GM23248 (cell line): ENCODE measurements at regions not wholly inside any gene's neighbourhood (a gene's known extent, or its start where the extent isn't known, plus 50 kb on each side); places are given as distances from the start of the nearest gene placed in this dataset.
"Not testable (repeated sequence)": the region's sequence is repeated elsewhere in the genome, so short reads cannot be mapped to it uniquely, and the experiment has no call there.

ENCODE experiments used
- DNase-seq: peaks from one replicate; pipeline ENCODE4 v3.0.0-alpha.2; 2015
- H2AFZ ChIP-seq: fragments of 200-600 bp; sonication (generic); 2 replicates; pipeline ENCODE4 v1.6.1; 2016; ENCODE audit warnings: antibody characterized with exemption
- H3F3A ChIP-seq: fragments of 200-600 bp; sonication (generic); 2 replicates; pipeline ENCODE4 v1.6.1; 2016; ENCODE audit warnings: mild to moderate bottlenecking, antibody characterized with exemption, mixed run types; ENCODE audit not compliant: insufficient read depth
- H3K27ac ChIP-seq: fragments of 200-600 bp; sonication (generic); 2 replicates; pipeline ENCODE4 v1.5.1; 2016; ENCODE audit warnings: mild to moderate bottlenecking
- H3K27me3 ChIP-seq: fragments of 200-600 bp; sonication (generic); replicated peaks from 2 replicates; pipeline ENCODE4 v1.6.1; 2016; ENCODE audit warnings: mild to moderate bottlenecking; ENCODE audit not compliant: insufficient read depth
- H3K36me3 ChIP-seq: fragments of 200-600 bp; sonication (generic); 2 replicates; pipeline ENCODE4 v1.6.1; 2016; ENCODE audit warnings: low read depth, mild to moderate bottlenecking
- H3K4me1 ChIP-seq: fragments of 200-600 bp; sonication (generic); 2 replicates; pipeline ENCODE4 v1.6.1; 2016; ENCODE audit warnings: mild to moderate bottlenecking; ENCODE audit not compliant: insufficient read depth
- H3K4me2 ChIP-seq: fragments of 200-600 bp; sonication (generic); one replicate; pipeline ENCODE4 v1.6.1; 2016; ENCODE audit warnings: mild to moderate bottlenecking; ENCODE audit not compliant: unreplicated experiment
- H3K4me3 ChIP-seq: fragments of 200-600 bp; sonication (generic); 2 replicates; pipeline ENCODE4 v1.5.1; 2016; ENCODE audit warnings: mild to moderate bottlenecking
- H3K79me2 ChIP-seq: fragments of 200-600 bp; sonication (generic); 2 replicates; pipeline ENCODE4 v1.6.1; 2016; ENCODE audit warnings: mild to moderate bottlenecking; ENCODE audit not compliant: insufficient read depth
- H3K9ac ChIP-seq: fragments of 200-600 bp; sonication (generic); 2 replicates; pipeline ENCODE4 v1.6.1; 2016; ENCODE audit warnings: mild to moderate bottlenecking
- H3K9me2 ChIP-seq: fragments of 200-600 bp; sonication (generic); 2 replicates; pipeline ENCODE4 v1.6.1; 2016; ENCODE audit warnings: mixed run types, mild to moderate bottlenecking, moderate library complexity; ENCODE audit not compliant: insufficient read depth
- H3K9me3 ChIP-seq: fragments of 200-600 bp; sonication (generic); one replicate; pipeline ENCODE4 v1.6.1; 2017; ENCODE audit warnings: low read depth
- H4K20me1 ChIP-seq: fragments of 200-600 bp; sonication (generic); 2 replicates; pipeline ENCODE4 v1.6.0; 2016; ENCODE audit not compliant: insufficient read depth
- EZH2 ChIP-seq: fragments of 200-600 bp; sonication (generic); IDR thresholded peaks from 2 replicates; pipeline ENCODE4 v1.6.1; 2018; ENCODE audit warnings: antibody characterized with exemption, mild to moderate bottlenecking; ENCODE audit not compliant: insufficient read depth, poor library complexity, severe bottlenecking
- EZH2phosphoT487 ChIP-seq: fragments of 200-600 bp; sonication (generic); IDR thresholded peaks from 2 replicates; pipeline ENCODE4 v1.6.1; 2018; ENCODE audit warnings: antibody characterized with exemption, moderate library complexity, mild to moderate bottlenecking, low read depth; ENCODE audit not compliant: insufficient read depth
- WGBS, 2 experiments: methylation state at CpG; one replicate each; pipeline ENCODE4 v1.1.6; 2015 to 2017; ENCODE audit warnings: low lambda C conversion rate in 2 of 2, low coverage in 1 of 2; ENCODE audit errors: missing lambda C conversion rate in 2 of 2; 5-methylcytosine and 5-hydroxymethylcytosine counted together
- in situ Hi-C: fragments of 300-500 bp; cut with MboI; formaldehyde crosslinking; loops from 2 replicates; pipeline ENCODE4 v1.15.0; 2020

DNA sequence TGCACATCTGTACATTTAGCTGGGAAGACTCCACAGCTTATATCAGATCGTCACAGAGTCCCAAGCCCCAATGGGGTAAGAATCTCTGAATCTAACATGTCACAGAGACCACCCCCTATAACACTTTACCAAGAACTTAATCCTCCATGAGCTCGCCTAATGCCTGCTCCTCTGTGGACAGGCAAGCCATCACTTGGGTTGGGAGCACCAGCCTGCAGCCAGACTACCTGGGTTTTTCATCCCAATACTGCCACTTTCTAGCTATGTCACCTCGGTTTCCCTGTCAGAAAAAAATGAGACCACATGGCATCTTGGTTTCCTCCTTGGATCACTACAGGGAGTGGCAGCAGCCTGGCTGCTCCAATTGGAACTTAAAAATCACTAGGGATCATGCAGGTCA, 277.9 kb upstream of the TLE3 start:
- 92 to 99% methylated on average over 3 of the region's 3 CpGs for WGBS, 2 experiments
- Histone ChIP-seq H3K9me2 (no peaks in the 10 kb centered on the region), H4K20me1 (no peaks in the 10 kb centered on the region), H3K4me1 (peaks cover 28% of the 10 kb centered on the region), H3K79me2 (no peaks in the 10 kb centered on the region), H3K27ac (no peak overlapping the region), H3K4me3 (no peak overlapping the region), H3K4me2 (peak overlapping the region; percentile 60), H3K9me3 (no peaks in the 10 kb centered on the region), H3K27me3 (no peaks in the 10 kb centered on the region; the same call in 1 of the 2 replicates), H3F3A (peaks cover 14% of the 10 kb centered on the region; the same call in 1 of the 2 replicates), H2AFZ (no peak overlapping the region), H3K9ac (no peak overlapping the region), H3K36me3 (no peaks in the 10 kb centered on the region)
- in situ Hi-C loops, result no loop called here
- no peak for DNase-seq
- no peak for TF ChIP-seq EZH2
- TF ChIP-seq EZH2phosphoT487, result no peak

DNA sequence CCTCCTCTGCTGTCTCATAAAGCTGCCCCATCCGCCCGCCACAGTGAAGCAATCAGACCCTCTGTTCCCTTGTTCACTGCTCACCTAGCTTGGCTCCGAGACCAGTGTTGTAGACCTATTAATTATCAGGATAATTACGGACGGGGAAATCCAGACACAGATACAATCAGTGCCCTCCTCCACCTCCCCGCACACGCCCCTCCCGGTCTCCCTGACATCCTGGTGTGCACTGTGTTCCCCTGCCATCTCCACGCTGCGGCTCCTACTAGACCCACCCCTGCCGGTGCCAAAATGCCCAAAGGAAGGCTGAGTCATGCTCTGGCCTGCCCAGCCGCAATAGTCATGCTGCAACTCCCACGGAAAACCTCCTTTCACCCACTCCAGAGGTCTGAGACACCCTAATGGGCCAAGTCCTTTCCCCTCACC, 277.3 kb upstream of the TLE3 start:
- Histone ChIP-seq H3F3A (peaks cover 14% of the 10 kb centered on the region; the same call in 1 of the 2 replicates), H3K9me2 (no peaks in the 10 kb centered on the region), H4K20me1 (no peaks in the 10 kb centered on the region), H2AFZ (no peak overlapping the region), H3K9me3 (no peaks in the 10 kb centered on the region), H3K4me1 (peaks cover 28% of the 10 kb centered on the region), H3K79me2 (no peaks in the 10 kb centered on the region), H3K27ac (no peak overlapping the region), H3K4me2 (peak overlapping the region; percentile 60), H3K4me3 (no peak overlapping the region), H3K27me3 (no peaks in the 10 kb centered on the region; the same call in 1 of the 2 replicates), H3K9ac (no peak overlapping the region), H3K36me3 (no peaks in the 10 kb centered on the region)
- no peak for TF ChIP-seq EZH2
- no peak for TF ChIP-seq EZH2phosphoT487
- peak; percentile 93 for DNase-seq
- in situ Hi-C loops, result no loop called here
- 33 to 46% methylated on average over 12 to 13 of the region's 13 CpGs for WGBS, 2 experiments

DNA sequence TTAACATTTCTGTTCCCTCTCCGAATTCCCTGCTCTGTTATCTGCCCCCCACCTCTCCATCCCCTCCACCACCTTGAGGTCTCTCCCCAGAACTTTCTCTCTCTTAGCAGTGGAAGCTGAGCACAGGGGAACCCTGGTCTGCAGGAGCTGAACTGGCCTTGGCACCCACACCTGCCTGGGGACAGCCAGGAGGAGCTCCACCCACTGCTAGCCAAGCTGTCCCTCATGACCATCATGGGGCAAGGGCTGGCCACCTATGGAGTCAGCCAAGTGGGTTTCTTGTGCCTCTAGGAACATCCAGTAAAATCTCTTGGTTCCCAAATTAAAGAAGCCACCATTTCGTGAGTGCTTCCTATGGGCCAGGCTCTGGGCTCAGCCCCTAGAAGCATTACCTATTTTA, 276.4 kb upstream of the TLE3 start:
- no peaks in the 10 kb centered on the region for H3K79me2 ChIP-seq
- no peaks in the 10 kb centered on the region for H3K36me3 ChIP-seq
- no peak overlapping the region for H3K4me2 ChIP-seq
- H4K20me1 ChIP-seq, result no peaks in the 10 kb centered on the region
- WGBS, 2 experiments, result 83 to 88% methylated on average over 2 of the region's 2 CpGs
- in situ Hi-C loops, result no loop called here
- no peak overlapping the region for H3K4me3 ChIP-seq
- H3K9ac ChIP-seq, result no peak overlapping the region
- no peak for DNase-seq
- H3K9me2 ChIP-seq, result no peaks in the 10 kb centered on the region
- H3F3A ChIP-seq, result peaks cover 14% of the 10 kb centered on the region; the same call in 1 of the 2 replicates
- TF ChIP-seq EZH2 (no peak), EZH2phosphoT487 (no peak)
- H3K4me1 ChIP-seq, result peaks cover 28% of the 10 kb centered on the region
- H3K9me3 ChIP-seq, result no peaks in the 10 kb centered on the region
- H2AFZ ChIP-seq, result no peak overlapping the region
- no peak overlapping the region for H3K27ac ChIP-seq
- H3K27me3 ChIP-seq, result no peaks in the 10 kb centered on the region; the same call in 1 of the 2 replicates

DNA sequence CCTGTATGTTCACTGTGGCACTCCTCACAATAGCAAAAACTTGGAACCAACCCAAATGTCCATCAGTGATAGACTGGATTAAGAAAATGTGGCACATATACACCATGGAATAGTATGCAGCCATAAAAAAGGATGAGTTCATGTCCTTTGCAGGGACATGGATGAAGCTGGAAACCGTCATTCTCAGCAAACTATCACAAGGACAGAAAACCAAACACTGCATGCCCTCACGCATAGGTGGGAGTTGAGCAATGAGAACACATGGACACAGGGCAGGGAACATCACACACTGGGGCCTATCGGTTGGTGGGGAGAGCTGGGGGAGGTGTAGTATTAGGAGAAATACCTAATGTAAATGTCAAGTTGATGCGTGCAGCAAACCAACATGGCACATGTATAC, 275.7 kb upstream of the TLE3 start:
- H2AFZ ChIP-seq, DNase-seq, H3K27ac ChIP-seq, H3K4me2 ChIP-seq, H3K9me2 ChIP-seq, H3K9me3 ChIP-seq, H3K27me3 ChIP-seq, in situ Hi-C loops, H3K9ac ChIP-seq, H3K79me2 ChIP-seq, H3K4me3 ChIP-seq, H4K20me1 ChIP-seq, H3K36me3 ChIP-seq: not testable (repeated sequence)
- WGBS, 2 experiments, result 90 to 96% methylated on average over 4 of the region's 4 CpGs
- peaks cover 14% of the 10 kb centered on the region; the same call in 1 of the 2 replicates for H3F3A ChIP-seq
- peaks cover 28% of the 10 kb centered on the region for H3K4me1 ChIP-seq

DNA sequence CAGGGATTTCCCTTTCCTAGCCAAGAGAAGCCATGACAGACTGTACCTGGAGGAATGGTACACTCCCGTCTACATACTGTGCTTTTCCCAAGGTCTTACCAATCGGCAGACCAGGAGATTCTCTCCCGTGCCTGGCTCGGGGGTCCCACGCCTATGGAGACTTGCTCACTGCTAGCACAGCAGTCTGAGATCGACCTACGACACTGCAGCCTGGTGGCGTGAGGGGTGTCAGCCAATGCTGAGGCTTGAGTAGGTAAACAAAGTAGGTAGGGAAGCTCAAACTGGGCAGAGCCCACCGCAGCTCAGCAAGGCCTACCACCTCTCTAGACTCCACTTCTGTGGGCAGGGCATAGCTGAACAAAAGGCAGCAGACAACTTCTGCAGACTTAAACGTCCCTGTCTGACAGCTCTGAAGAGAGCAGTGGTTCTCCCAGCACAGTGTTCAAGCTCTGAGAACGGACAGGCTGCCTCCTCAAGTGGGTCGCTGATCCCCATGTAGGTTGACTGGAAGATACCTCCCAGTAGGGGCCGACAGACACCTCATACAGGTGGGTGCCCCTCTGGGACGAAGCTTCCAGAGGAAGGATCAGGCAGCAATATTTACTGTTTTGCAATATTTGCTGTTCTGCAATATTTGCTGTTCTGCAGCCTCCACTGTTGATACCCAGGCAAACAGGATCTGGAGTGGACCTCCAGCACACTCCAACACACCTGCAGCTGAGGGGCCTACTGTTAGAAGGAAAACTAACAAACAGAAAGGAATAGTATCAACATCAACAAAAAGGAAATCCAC, 270.4 kb upstream of the TLE3 start:
- in situ Hi-C loops, DNase-seq, H3K79me2 ChIP-seq, H3K9me3 ChIP-seq, H3K36me3 ChIP-seq, H3K4me2 ChIP-seq, H3F3A ChIP-seq, H3K9me2 ChIP-seq, H3K4me3 ChIP-seq, H3K4me1 ChIP-seq, H4K20me1 ChIP-seq, H3K27ac ChIP-seq, H2AFZ ChIP-seq, H3K9ac ChIP-seq, H3K27me3 ChIP-seq: not testable (repeated sequence)
- WGBS, 2 experiments, result 74 to 82% methylated on average over 14 of the region's 14 CpGs

DNA sequence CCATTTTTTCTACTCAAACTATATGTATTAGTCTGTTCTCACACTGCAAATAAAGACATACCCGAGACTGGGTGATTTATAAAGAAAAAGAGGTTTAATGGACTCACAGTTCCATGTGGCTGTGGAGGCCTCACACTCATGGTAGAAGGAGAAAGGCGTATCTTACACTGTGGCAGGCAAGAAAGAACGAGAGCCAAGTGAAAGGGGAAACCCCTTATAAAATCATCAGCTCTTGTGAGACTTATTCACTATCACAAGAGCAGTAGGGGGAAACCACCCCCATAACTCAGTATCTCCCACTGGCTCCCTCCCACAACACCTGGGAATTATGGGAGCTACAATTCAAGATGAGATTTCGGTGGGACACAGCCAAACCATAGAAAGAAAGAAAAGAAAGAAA, 266.3 kb upstream of the TLE3 start:
- H3K36me3 ChIP-seq, H3K9ac ChIP-seq, H3K27me3 ChIP-seq, H3K79me2 ChIP-seq, H3K9me3 ChIP-seq, H3K4me3 ChIP-seq, H3K4me1 ChIP-seq, H4K20me1 ChIP-seq, H2AFZ ChIP-seq, in situ Hi-C loops, DNase-seq, H3F3A ChIP-seq, H3K27ac ChIP-seq, H3K4me2 ChIP-seq, H3K9me2 ChIP-seq: not testable (repeated sequence)
- 90 to 92% methylated on average over 4 of the region's 4 CpGs for WGBS, 2 experiments
